ENCODE measurements at regions not wholly inside any gene's neighbourhood (a gene's known extent, or its start where the extent isn't known, plus 50 kb on each side); places are given as distances from the start of the nearest gene placed in this dataset.

DNA sequence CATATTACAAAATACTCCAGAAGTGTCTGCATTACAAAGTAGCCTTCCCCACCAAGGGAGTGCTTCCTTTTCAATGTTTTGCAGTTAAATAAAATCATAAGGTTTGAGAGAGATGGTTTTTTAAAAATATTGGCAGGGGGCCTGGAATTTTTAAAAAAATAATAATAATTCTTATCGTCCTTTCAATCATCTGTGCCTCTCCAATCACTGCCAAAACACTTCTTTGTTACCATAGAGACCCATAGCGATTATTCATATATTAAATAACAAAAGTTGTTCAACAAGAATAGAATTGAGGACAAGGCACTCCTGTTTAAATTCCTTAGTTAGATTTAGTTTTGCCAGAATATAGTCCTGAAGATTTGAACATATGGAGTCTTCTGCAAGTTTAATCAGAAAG, 203.1 kb downstream of the FAT4 start:
- H3K9ac ChIP-seq (ENCODE audit: low read depth, low read length): no peak overlapping the region
- H3K9me3 ChIP-seq (ENCODE audit: insufficient read depth, low read depth, low read length): no peaks in the 10 kb centered on the region
- H3K27me3 ChIP-seq (ENCODE audit: insufficient read depth, low read length): no peaks in the 10 kb centered on the region
- no peak overlapping the region for H3K27ac ChIP-seq (ENCODE audit: low read length)
- no peak overlapping the region for H3K4me3 ChIP-seq (ENCODE audit: low read length)
- no peaks in the 10 kb centered on the region for H3K36me3 ChIP-seq (ENCODE audit: insufficient read depth, low read depth, low read length)
- peaks cover 6% of the 10 kb centered on the region; the same call in 1 of the 2 replicates for H3K4me1 ChIP-seq (ENCODE audit: insufficient read depth, low read length)

DNA sequence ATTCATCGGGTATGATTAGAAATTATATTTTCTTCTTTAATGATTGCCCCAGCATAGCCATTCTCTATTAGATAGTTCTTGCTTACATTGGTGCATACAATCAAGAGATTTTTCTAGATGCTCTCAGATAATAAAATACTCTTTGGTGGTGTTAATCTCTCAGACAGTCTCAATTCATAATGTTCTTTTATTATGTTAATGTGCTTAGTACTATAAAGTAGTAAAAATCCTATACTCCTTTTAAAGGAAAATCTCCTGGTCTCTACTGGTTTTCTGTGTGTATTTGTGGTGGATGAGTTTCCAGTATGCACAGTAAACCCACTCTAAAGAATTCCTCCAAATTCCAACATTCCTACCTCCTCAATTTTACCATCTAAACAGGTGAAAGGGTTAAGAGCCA, 203.5 kb downstream of the FAT4 start:
- Histone ChIP-seq H3K27me3 (ENCODE audit: insufficient read depth, low read length) (no peaks in the 10 kb centered on the region), H3K4me1 (ENCODE audit: insufficient read depth, low read length) (peaks cover 6% of the 10 kb centered on the region; the same call in 1 of the 2 replicates), H3K27ac (ENCODE audit: low read length) (no peak overlapping the region), H3K9me3 (ENCODE audit: insufficient read depth, low read depth, low read length) (no peaks in the 10 kb centered on the region), H3K9ac (ENCODE audit: low read depth, low read length) (no peak overlapping the region), H3K4me3 (ENCODE audit: low read length) (no peak overlapping the region), H3K36me3 (ENCODE audit: insufficient read depth, low read depth, low read length) (no peaks in the 10 kb centered on the region)

DNA sequence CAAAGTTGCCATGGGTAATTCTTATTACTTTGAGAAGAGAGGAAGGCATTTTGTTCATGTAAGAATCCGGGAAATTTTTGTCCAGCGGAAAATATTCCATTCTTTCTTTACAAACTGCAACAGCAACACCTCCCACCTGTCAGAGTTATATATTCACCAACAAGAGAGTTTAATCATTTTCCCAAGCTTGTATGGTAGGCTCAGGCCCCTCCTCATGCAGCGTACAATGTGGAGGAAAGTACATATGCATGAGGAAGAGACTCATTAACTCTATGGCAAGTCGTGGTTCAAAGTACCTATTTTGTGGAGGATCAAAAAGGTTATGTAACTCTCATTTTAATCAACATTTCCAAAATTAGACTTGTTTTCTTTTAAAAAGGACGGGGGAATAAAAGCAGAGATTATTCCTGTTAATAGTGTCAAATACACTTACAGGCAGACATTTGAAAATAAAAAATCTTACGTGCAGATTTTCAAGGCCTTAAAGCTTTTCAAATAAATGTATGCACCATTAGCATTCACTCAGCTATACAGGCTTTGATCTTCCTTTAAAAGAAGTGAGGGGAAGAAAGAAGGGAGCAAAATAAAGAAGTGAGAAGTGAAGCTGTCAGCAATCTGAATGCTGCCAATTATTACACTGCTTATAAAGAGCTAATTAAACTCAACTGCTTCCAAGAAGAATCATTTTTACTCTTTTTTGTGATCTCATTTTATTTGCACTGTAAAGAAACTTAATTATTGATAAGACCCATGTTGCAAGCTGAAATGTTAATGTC, 204.8 kb downstream of the FAT4 start:
- no peaks in the 10 kb centered on the region for H3K27me3 ChIP-seq (ENCODE audit: insufficient read depth, low read length)
- no peak overlapping the region for H3K9ac ChIP-seq (ENCODE audit: low read depth, low read length)
- H3K4me1 ChIP-seq (ENCODE audit: insufficient read depth, low read length): peaks cover 6% of the 10 kb centered on the region; the same call in 1 of the 2 replicates
- no peaks in the 10 kb centered on the region for H3K36me3 ChIP-seq (ENCODE audit: insufficient read depth, low read depth, low read length)
- H3K27ac ChIP-seq (ENCODE audit: low read length): no peak overlapping the region
- H3K9me3 ChIP-seq (ENCODE audit: insufficient read depth, low read depth, low read length): no peaks in the 10 kb centered on the region
- no peak overlapping the region for H3K4me3 ChIP-seq (ENCODE audit: low read length)

- Histone ChIP-seq H3K4me1 (ENCODE audit: insufficient read depth, low read length) (peaks cover 6% of the 10 kb centered on the region; the same call in 1 of the 2 replicates), H3K27me3 (ENCODE audit: insufficient read depth, low read length) (no peaks in the 10 kb centered on the region), H3K36me3 (ENCODE audit: insufficient read depth, low read depth, low read length) (no peaks in the 10 kb centered on the region), H3K9ac (ENCODE audit: low read depth, low read length) (no peak overlapping the region), H3K4me3 (ENCODE audit: low read length) (no peak overlapping the region), H3K27ac (ENCODE audit: low read length) (no peak overlapping the region), H3K9me3 (ENCODE audit: insufficient read depth, low read depth, low read length) (no peaks in the 10 kb centered on the region)
Measured at GRCh38 chr4:125520258-125520990, 205.7 kb downstream of the FAT4 start.

DNA sequence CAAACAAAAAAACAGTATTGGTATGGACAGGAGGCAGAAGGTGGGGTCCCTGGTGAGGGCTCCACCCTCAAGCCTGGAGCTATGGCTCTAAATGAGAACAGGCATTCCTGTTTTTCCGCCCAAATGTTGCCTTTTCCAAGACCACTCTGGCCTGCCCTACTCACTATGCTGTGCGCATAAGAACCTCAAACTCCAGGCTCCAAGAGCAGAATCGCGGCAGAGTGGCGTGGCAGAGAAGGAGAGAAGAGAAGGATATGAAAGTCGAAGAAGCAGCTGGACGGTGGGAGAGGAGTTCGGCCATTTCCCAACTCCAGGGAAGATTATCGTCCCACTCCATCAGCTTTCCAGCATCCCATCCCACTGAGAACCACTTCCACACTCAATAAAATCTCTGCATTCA, 207.8 kb downstream of the FAT4 start:
- Histone ChIP-seq H3K27me3 (ENCODE audit: insufficient read depth, low read length) (no peaks in the 10 kb centered on the region), H3K4me3 (ENCODE audit: low read length) (no peak overlapping the region), H3K9ac (ENCODE audit: low read depth, low read length) (no peak overlapping the region), H3K36me3 (ENCODE audit: insufficient read depth, low read depth, low read length) (no peaks in the 10 kb centered on the region), H3K9me3 (ENCODE audit: insufficient read depth, low read depth, low read length) (no peaks in the 10 kb centered on the region), H3K27ac (ENCODE audit: low read length) (no peak overlapping the region), H3K4me1 (ENCODE audit: insufficient read depth, low read length) (peaks cover 6% of the 10 kb centered on the region; the same call in 1 of the 2 replicates)

DNA sequence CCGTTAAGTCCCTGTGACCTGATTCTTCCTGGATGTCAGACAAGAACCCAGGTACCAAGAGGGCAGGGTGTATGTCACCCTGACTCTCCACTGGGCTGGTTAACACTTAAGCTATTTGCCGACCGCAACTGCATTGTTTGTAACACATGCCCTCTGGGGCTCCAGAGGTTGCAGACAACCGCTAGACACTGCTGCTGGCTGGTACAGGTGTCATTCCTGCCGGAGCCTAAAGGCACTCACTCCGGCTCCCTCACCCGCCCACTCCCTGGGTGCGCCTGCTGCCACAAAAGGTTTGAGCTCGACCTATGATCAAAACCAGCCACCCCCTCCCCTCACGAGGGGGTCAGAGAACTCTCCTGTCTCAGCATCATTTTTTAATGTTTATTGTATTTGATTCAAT, 208.2 kb downstream of the FAT4 start:
- Histone ChIP-seq H3K4me1 (ENCODE audit: insufficient read depth, low read length) (peaks cover 5% of the 10 kb centered on the region; the same call in 1 of the 2 replicates), H3K9ac (ENCODE audit: low read depth, low read length) (no peak overlapping the region), H3K4me3 (ENCODE audit: low read length) (no peak overlapping the region), H3K9me3 (ENCODE audit: insufficient read depth, low read depth, low read length) (no peaks in the 10 kb centered on the region), H3K27ac (ENCODE audit: low read length) (no peak overlapping the region), H3K36me3 (ENCODE audit: insufficient read depth, low read depth, low read length) (no peaks in the 10 kb centered on the region), H3K27me3 (ENCODE audit: insufficient read depth, low read length) (no peaks in the 10 kb centered on the region)

DNA sequence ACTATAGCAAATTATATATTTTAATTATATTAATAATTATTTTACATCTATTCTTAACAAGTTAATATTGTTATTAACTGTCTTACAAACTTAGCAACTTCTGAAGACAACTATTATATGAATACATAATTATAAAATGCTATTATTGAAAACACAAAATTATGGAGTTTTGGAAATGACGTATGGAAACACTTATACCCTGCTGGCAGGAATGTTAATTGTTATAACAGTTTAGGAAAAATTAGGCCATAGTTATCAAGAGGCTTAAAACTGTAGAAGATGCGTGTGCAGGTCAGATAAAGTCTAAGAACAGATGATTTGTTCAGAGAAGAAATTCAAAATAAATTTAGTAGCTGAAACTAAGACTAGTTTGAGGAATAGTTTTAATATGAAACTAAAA, 211.7 kb downstream of the FAT4 start:
- no peaks in the 10 kb centered on the region for H3K9me3 ChIP-seq (ENCODE audit: insufficient read depth, low read depth, low read length)
- no peaks in the 10 kb centered on the region for H3K36me3 ChIP-seq (ENCODE audit: insufficient read depth, low read depth, low read length)
- no peaks in the 10 kb centered on the region for H3K4me1 ChIP-seq (ENCODE audit: insufficient read depth, low read length)
- no peak overlapping the region for H3K27ac ChIP-seq (ENCODE audit: low read length)
- no peaks in the 10 kb centered on the region for H3K27me3 ChIP-seq (ENCODE audit: insufficient read depth, low read length)
- no peak overlapping the region for H3K4me3 ChIP-seq (ENCODE audit: low read length)
- H3K9ac ChIP-seq (ENCODE audit: low read depth, low read length): no peak overlapping the region

GRCh38 chr4:125527681-125528080, 212.9 kb downstream of the FAT4 start:
- no peaks in the 10 kb centered on the region for H3K9me3 ChIP-seq (ENCODE audit: insufficient read depth, low read depth, low read length)
- no peak overlapping the region for H3K4me3 ChIP-seq (ENCODE audit: low read length)
- no peaks in the 10 kb centered on the region for H3K27me3 ChIP-seq (ENCODE audit: insufficient read depth, low read length)
- no peak overlapping the region for H3K9ac ChIP-seq (ENCODE audit: low read depth, low read length)
- no peaks in the 10 kb centered on the region for H3K36me3 ChIP-seq (ENCODE audit: insufficient read depth, low read depth, low read length)
- H3K4me1 ChIP-seq (ENCODE audit: insufficient read depth, low read length): no peaks in the 10 kb centered on the region
- no peak overlapping the region for H3K27ac ChIP-seq (ENCODE audit: low read length)

DNA sequence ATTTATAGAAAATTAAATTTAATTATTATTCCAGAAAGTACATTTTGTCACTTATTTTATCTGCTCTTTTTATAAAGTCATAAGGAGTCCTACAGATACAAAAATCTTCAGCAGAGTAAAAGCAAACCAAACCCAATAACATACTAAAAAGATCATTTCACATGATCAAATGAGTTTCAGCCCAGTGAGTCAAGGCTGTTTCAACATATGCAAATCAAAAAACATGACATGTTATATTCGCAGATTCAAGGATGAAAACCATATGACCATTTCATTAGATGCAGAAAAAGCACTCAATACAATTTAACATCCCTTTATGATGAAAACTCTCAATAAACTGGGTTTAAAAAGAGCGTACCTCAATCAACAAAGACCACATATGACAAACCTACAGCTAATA, 214.3 kb downstream of the FAT4 start:
- H3K9me3 ChIP-seq (ENCODE audit: insufficient read depth, low read depth, low read length): no peaks in the 10 kb centered on the region
- H3K27ac ChIP-seq (ENCODE audit: low read length): no peak overlapping the region
- no peaks in the 10 kb centered on the region for H3K4me1 ChIP-seq (ENCODE audit: insufficient read depth, low read length)
- H3K36me3 ChIP-seq (ENCODE audit: insufficient read depth, low read depth, low read length): no peaks in the 10 kb centered on the region
- H3K27me3 ChIP-seq (ENCODE audit: insufficient read depth, low read length): no peaks in the 10 kb centered on the region
- no peak overlapping the region for H3K4me3 ChIP-seq (ENCODE audit: low read length)
- H3K9ac ChIP-seq (ENCODE audit: low read depth, low read length): no peak overlapping the region

- no peak overlapping the region for H3K27ac ChIP-seq (ENCODE audit: low read length)
- no peaks in the 10 kb centered on the region for H3K4me1 ChIP-seq (ENCODE audit: insufficient read depth, low read length)
- peaks cover 8% of the 10 kb centered on the region; the same call in 1 of the 2 replicates for H3K9me3 ChIP-seq (ENCODE audit: insufficient read depth, low read depth, low read length)
- H3K36me3 ChIP-seq (ENCODE audit: insufficient read depth, low read depth, low read length): no peaks in the 10 kb centered on the region
- no peaks in the 10 kb centered on the region for H3K27me3 ChIP-seq (ENCODE audit: insufficient read depth, low read length)
- H3K4me3 ChIP-seq (ENCODE audit: low read length): no peak overlapping the region
- H3K9ac ChIP-seq (ENCODE audit: low read depth, low read length): no peak overlapping the region
Measured at GRCh38 chr4:125538670-125539069, 223.9 kb downstream of the FAT4 start.

- H3K9ac ChIP-seq (ENCODE audit: low read depth, low read length): no peak overlapping the region
- no peak overlapping the region for H3K4me3 ChIP-seq (ENCODE audit: low read length)
- H3K36me3 ChIP-seq (ENCODE audit: insufficient read depth, low read depth, low read length): no peaks in the 10 kb centered on the region
- peaks cover 8% of the 10 kb centered on the region; the same call in 1 of the 2 replicates for H3K9me3 ChIP-seq (ENCODE audit: insufficient read depth, low read depth, low read length)
- no peak overlapping the region for H3K27ac ChIP-seq (ENCODE audit: low read length)
- no peaks in the 10 kb centered on the region for H3K4me1 ChIP-seq (ENCODE audit: insufficient read depth, low read length)
- no peaks in the 10 kb centered on the region for H3K27me3 ChIP-seq (ENCODE audit: insufficient read depth, low read length)
Measured at GRCh38 chr4:125539691-125540090, 224.9 kb downstream of the FAT4 start.

- Histone ChIP-seq H3K27me3 (ENCODE audit: insufficient read depth, low read length) (no peaks in the 10 kb centered on the region), H3K4me3 (ENCODE audit: low read length) (no peak overlapping the region), H3K36me3 (ENCODE audit: insufficient read depth, low read depth, low read length) (no peaks in the 10 kb centered on the region), H3K27ac (ENCODE audit: low read length) (no peak overlapping the region), H3K9me3 (ENCODE audit: insufficient read depth, low read depth, low read length) (peaks cover 15% of the 10 kb centered on the region; the same call in 1 of the 2 replicates), H3K9ac (ENCODE audit: low read depth, low read length) (no peak overlapping the region), H3K4me1 (ENCODE audit: insufficient read depth, low read length) (no peaks in the 10 kb centered on the region)
Measured at GRCh38 chr4:125541836-125542385, 227.2 kb downstream of the FAT4 start.

Data from iPS-20b (cell line).